Calu3 (cell line): ENCODE measurements at regions not wholly inside any gene's neighbourhood (a gene's known extent, or its start where the extent isn't known, plus 50 kb on each side); places are given as distances from the start of the nearest gene placed in this dataset.

Experiments
- BruUV-seq: library from RNA; stranded (reverse); fragments of 400-500 nt; replicated peaks from 2 replicates; lab custom pipeline; 2021; lab: Mats Ljungman, UMichigan
- CTCF ChIA-PET: fragments of 300-600 bp; sonication (Branson Sonifier 250); formaldehyde crosslinking; loops from one replicate; lab custom pipeline; 2022; ENCODE audit warnings: antibody characterized with exemption; lab: Charles Lee
- DNase-seq: peaks from one replicate; pipeline ENCODE4 v3.0.0; 2022
- H3K27ac Mint-ChIP-seq: one replicate; pipeline ENCODE4 v1.8.0; 2022; ENCODE audit warnings: mixed read lengths; ENCODE audit not compliant: unreplicated experiment
- H3K27me3 Mint-ChIP-seq: one replicate; pipeline ENCODE4 v1.8.0; 2022; ENCODE audit warnings: mixed read lengths; ENCODE audit not compliant: unreplicated experiment
- H3K36me3 Mint-ChIP-seq: one replicate; pipeline ENCODE4 v1.8.0; 2022; ENCODE audit warnings: mild to moderate bottlenecking, moderate library complexity, mixed read lengths; ENCODE audit not compliant: insufficient read depth, unreplicated experiment
- H3K4me1 Mint-ChIP-seq: one replicate; pipeline ENCODE4 v1.8.0; 2022; ENCODE audit warnings: mild to moderate bottlenecking, low read depth, mixed read lengths; ENCODE audit not compliant: unreplicated experiment
- H3K4me3 Mint-ChIP-seq: one replicate; pipeline ENCODE4 v1.8.0; 2022; ENCODE audit warnings: mild to moderate bottlenecking, low read depth, moderate library complexity, mixed read lengths; ENCODE audit not compliant: unreplicated experiment
- H3K9me3 Mint-ChIP-seq: one replicate; pipeline ENCODE4 v1.8.0; 2022; ENCODE audit warnings: low read depth, mixed read lengths; ENCODE audit not compliant: unreplicated experiment
- CTCF ChIP-seq: fragments of 200-600 bp; IDR thresholded peaks from one replicate; pipeline ENCODE4 v1.8.0; 2022; ENCODE audit warnings: antibody characterized with exemption; ENCODE audit not compliant: unreplicated experiment
- intact Hi-C: fragments of 100-400 bp; cut with micrococcal nuclease; formaldehyde crosslinking; loops from one replicate; pipeline ENCODE4 v1.10.0; 2022; ENCODE audit not compliant: unreplicated experiment

GRCh38 chr1:226816576-226816975, 53.8 kb upstream of the PSEN2 start:
- BruUV-seq: no TSS peak
- Mint-ChIP-seq H3K27ac (peak overlapping the region; percentile 25), H3K9me3 (no peaks in the 10 kb centered on the region), H3K4me1 (peaks cover 14% of the 10 kb centered on the region), H3K4me3 (no peak overlapping the region), H3K36me3 (peaks cover 6% of the 10 kb centered on the region), H3K27me3 (no peaks in the 10 kb centered on the region)
- DNase-seq: no peak
- intact Hi-C loops: loop anchor here (10.0 kb wide), 1 partner anchor 102 kb away; no protein-coding TSS in a partner anchor
- CTCF ChIA-PET: interaction anchor here (0.7 kb wide), 1 partner anchor 131 kb away, joined by 4 read pairs; no protein-coding TSS in a partner anchor
- TF ChIP-seq CTCF: no peak

DNA sequence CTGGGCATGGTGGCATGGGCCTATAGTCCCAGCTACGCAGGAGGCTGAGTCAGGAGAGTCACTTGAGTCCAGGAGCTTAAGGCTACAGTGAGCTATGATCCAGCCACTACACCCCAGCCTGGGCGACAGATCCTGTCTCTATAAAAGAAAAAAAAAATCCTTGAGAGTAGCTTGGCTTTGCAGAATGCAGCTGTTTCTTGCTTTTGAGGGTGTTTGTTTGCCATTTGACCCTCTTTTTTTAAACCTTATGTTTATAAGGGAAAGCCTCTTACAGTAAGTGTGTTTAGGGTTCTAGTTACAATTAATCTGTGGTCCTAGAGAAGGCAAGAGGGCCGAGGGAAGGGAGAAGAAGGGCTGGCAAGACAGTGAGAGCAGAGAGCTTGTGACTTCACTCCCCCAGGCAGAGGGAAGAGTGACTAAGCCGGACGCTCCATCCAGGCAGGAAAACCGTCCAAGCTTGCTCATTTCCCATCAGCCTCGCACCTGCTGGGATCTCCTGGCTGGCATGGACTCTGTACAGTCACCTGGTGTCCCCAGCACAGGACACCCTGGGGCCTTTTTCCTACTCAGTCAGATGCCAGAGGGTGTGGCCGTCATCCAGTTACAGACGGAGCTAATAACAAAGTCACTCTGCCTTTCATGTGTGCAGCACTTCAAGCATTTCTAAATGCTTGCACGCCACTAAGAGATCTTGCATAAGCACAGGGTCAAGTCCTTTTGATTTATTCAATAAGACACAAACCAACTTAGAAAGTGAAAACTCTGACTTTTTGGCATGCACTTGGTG, 55.5 kb upstream of the PSEN2 start:
- BruUV-seq: no TSS peak
- intact Hi-C loops: loop anchor here (10.0 kb wide), 1 partner anchor 100 kb away; no protein-coding TSS in a partner anchor
- no peak for TF ChIP-seq CTCF
- peak; percentile 87 for DNase-seq
- CTCF ChIA-PET: interaction anchor here (0.8 to 2.2 kb wide), 6 partner anchors 9 to 188 kb away, joined by 3 to 10 read pairs (median 4); no protein-coding TSS in a partner anchor
- Mint-ChIP-seq H3K27me3 (no peaks in the 10 kb centered on the region), H3K36me3 (peaks cover 6% of the 10 kb centered on the region), H3K27ac (peak overlapping the region; percentile 45), H3K9me3 (no peaks in the 10 kb centered on the region), H3K4me1 (peaks cover 14% of the 10 kb centered on the region), H3K4me3 (no peak overlapping the region)

DNA sequence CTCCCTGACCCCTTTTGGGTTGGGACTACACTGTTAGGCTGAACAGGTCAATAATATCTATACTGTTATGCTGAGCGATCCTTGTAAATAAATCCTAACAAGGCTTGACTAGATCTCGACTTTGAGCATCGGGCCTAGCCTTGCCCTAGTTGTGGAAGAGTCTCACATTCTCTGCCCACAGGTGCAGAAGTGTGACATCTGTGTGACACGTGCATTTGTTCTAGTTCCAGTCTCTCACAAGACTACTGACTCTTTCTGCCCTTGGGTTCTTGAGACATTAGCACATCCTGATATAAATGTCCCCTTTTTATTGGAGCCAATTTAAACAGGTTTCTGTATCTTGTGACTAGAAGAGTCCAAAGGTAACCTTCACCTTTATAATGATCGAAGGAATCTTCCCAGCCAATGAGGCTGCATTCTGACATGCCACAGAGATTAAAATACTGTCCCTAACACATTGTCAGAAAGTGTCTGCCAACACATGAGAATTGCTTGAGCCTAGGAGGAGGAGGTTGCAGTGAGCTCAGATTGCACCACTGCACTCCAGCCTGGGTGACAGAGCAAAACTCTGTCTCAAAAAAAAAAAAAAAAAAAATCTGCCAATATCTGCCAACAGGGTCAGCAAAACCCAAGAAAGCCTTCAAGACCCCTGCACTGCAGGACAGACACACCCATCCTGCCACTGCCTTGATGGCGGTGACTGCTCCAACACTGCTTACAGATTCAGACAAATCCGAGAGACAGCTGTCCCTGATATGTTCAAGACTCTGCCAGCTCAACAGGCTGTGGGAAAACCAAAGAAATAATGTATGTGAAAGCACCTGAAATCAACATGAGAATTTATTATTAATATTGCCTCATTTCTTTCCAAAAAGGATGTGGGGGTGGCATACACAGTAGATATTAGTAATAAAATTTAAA, 56.5 kb upstream of the PSEN2 start:
- H3K9me3 Mint-ChIP-seq: no peaks in the 10 kb centered on the region
- H3K27ac Mint-ChIP-seq: no peak overlapping the region
- no TSS peak for BruUV-seq
- H3K4me3 Mint-ChIP-seq: no peak overlapping the region
- no peak for TF ChIP-seq CTCF
- peaks cover 14% of the 10 kb centered on the region for H3K4me1 Mint-ChIP-seq
- DNase-seq: no peak
- CTCF ChIA-PET: interaction anchor here (1.4 to 2.2 kb wide), 2 partner anchors 12 to 187 kb away, joined by 6 to 10 read pairs; no protein-coding TSS in a partner anchor
- no peaks in the 10 kb centered on the region for H3K27me3 Mint-ChIP-seq
- peaks cover 6% of the 10 kb centered on the region for H3K36me3 Mint-ChIP-seq
- intact Hi-C loops: loop anchor here (10.0 kb wide), 1 partner anchor 99 kb away; no protein-coding TSS in a partner anchor

GRCh38 chr1:226810681-226811080, 59.7 kb upstream of the PSEN2 start:
- H3K27ac Mint-ChIP-seq: no peak overlapping the region
- CTCF ChIA-PET: no interaction called here
- H3K27me3 Mint-ChIP-seq: no peaks in the 10 kb centered on the region
- intact Hi-C loops: loop anchor here (10.0 kb wide), 1 partner anchor 96 kb away; no protein-coding TSS in a partner anchor
- DNase-seq: no peak
- no TSS peak for BruUV-seq
- no peak for TF ChIP-seq CTCF
- no peak overlapping the region for H3K4me3 Mint-ChIP-seq
- H3K4me1 Mint-ChIP-seq: peaks cover 22% of the 10 kb centered on the region
- H3K9me3 Mint-ChIP-seq: no peaks in the 10 kb centered on the region
- peaks cover 6% of the 10 kb centered on the region for H3K36me3 Mint-ChIP-seq
